ENCODE measurements at regions not wholly inside any gene's neighbourhood (a gene's known extent, or its start where the extent isn't known, plus 50 kb on each side); places are given as distances from the start of the nearest gene placed in this dataset.

GRCh38 chr10:44573821-44574220 is 188.9 kb upstream of the CXCL12 start:
- no peak for TF ChIP-seq EZH2phosphoT487 (IDR thresholded peaks at IDR 0.05; ENCODE audit: borderline replicate concordance, low read length)
- TF ChIP-seq CTCF (IDR thresholded peaks at IDR 0.05; ENCODE audit: low read depth, low read length, poor library complexity, severe bottlenecking): no peak
- Histone ChIP-seq H3K79me2 (ENCODE audit: control insufficient read depth, low read length) (no peaks in the 10 kb centered on the region), H3K27ac (ENCODE audit: low read depth, low read length) (no peak overlapping the region), H3F3A (ENCODE audit: control insufficient read depth, insufficient read depth) (no peaks in the 10 kb centered on the region), H3K9me2 (replicated peaks; ENCODE audit: control insufficient read depth, low read length) (no peaks in the 10 kb centered on the region), H3K4me1 (ENCODE audit: control insufficient read depth, low read length) (no peaks in the 10 kb centered on the region), H3K4me2 (ENCODE audit: low read length) (no peak overlapping the region), H3K36me3 (ENCODE audit: control insufficient read depth, low read length) (no peaks in the 10 kb centered on the region), H4K20me1 (ENCODE audit: control insufficient read depth, insufficient read depth, low read depth, low read length) (no peaks in the 10 kb centered on the region), H3K9me3 (ENCODE audit: control insufficient read depth, insufficient read depth, low read length) (no peaks in the 10 kb centered on the region), H3K27me3 (ENCODE audit: control insufficient read depth, low read length) (no peaks in the 10 kb centered on the region), H3K4me3 (ENCODE audit: low read length) (no peak overlapping the region)

- H3K36me3 ChIP-seq (ENCODE audit: control insufficient read depth, low read length): no peaks in the 10 kb centered on the region
- no peaks in the 10 kb centered on the region for H3K27me3 ChIP-seq (ENCODE audit: control insufficient read depth, low read length)
- H3K79me2 ChIP-seq (ENCODE audit: control insufficient read depth, low read length): no peaks in the 10 kb centered on the region
- H3K27ac ChIP-seq (ENCODE audit: low read depth, low read length): no peak overlapping the region
- no peaks in the 10 kb centered on the region for H4K20me1 ChIP-seq (ENCODE audit: control insufficient read depth, insufficient read depth, low read depth, low read length)
- H3K4me1 ChIP-seq (ENCODE audit: control insufficient read depth, low read length): no peaks in the 10 kb centered on the region
- TF ChIP-seq CTCF (IDR thresholded peaks at IDR 0.05; ENCODE audit: low read depth, low read length, poor library complexity, severe bottlenecking): no peak
- TF ChIP-seq EZH2phosphoT487 (IDR thresholded peaks at IDR 0.05; ENCODE audit: borderline replicate concordance, low read length): no peak
- no peaks in the 10 kb centered on the region for H3K9me2 ChIP-seq (replicated peaks; ENCODE audit: control insufficient read depth, low read length)
- no peak overlapping the region for H3K4me2 ChIP-seq (ENCODE audit: low read length)
- no peaks in the 10 kb centered on the region for H3F3A ChIP-seq (ENCODE audit: control insufficient read depth, insufficient read depth)
- no peaks in the 10 kb centered on the region for H3K9me3 ChIP-seq (ENCODE audit: control insufficient read depth, insufficient read depth, low read length)
- no peak overlapping the region for H3K4me3 ChIP-seq (ENCODE audit: low read length)
Observed at GRCh38 chr10:44574596-44575480, 189.9 kb upstream of the CXCL12 start.

GRCh38 chr10:44575601-44576380 is 190.9 kb upstream of the CXCL12 start:
- H3K27me3 ChIP-seq (ENCODE audit: control insufficient read depth, low read length): no peaks in the 10 kb centered on the region
- H3K9me3 ChIP-seq (ENCODE audit: control insufficient read depth, insufficient read depth, low read length): no peaks in the 10 kb centered on the region
- H3K9me2 ChIP-seq (replicated peaks; ENCODE audit: control insufficient read depth, low read length): no peaks in the 10 kb centered on the region
- no peaks in the 10 kb centered on the region for H3F3A ChIP-seq (ENCODE audit: control insufficient read depth, insufficient read depth)
- no peaks in the 10 kb centered on the region for H4K20me1 ChIP-seq (ENCODE audit: control insufficient read depth, insufficient read depth, low read depth, low read length)
- no peaks in the 10 kb centered on the region for H3K79me2 ChIP-seq (ENCODE audit: control insufficient read depth, low read length)
- H3K4me1 ChIP-seq (ENCODE audit: control insufficient read depth, low read length): no peaks in the 10 kb centered on the region
- no peak overlapping the region for H3K4me3 ChIP-seq (ENCODE audit: low read length)
- H3K4me2 ChIP-seq (ENCODE audit: low read length): no peak overlapping the region
- no peak overlapping the region for H3K27ac ChIP-seq (ENCODE audit: low read depth, low read length)
- no peak for TF ChIP-seq EZH2phosphoT487 (IDR thresholded peaks at IDR 0.05; ENCODE audit: borderline replicate concordance, low read length)
- no peak for TF ChIP-seq CTCF (IDR thresholded peaks at IDR 0.05; ENCODE audit: low read depth, low read length, poor library complexity, severe bottlenecking)
- H3K36me3 ChIP-seq (ENCODE audit: control insufficient read depth, low read length): no peaks in the 10 kb centered on the region

Measured in DOHH2 (cell line).